ENCODE measurements at regions not wholly inside any gene's neighbourhood (a gene's known extent, or its start where the extent isn't known, plus 50 kb on each side); places are given as distances from the start of the nearest gene placed in this dataset.

- no peak for DNase-seq (ENCODE audit: low read depth)
Measured at GRCh38 chr10:1874533-1874932, 137.2 kb upstream of the ADARB2 start.

GRCh38 chr10:1873661-1874315, 136.5 kb upstream of the ADARB2 start:
- DNase-seq (ENCODE audit: low read depth) = no peak

- no peak for DNase-seq (ENCODE audit: low read depth)
Measured at GRCh38 chr10:1872151-1872726, 134.9 kb upstream of the ADARB2 start.

DNA sequence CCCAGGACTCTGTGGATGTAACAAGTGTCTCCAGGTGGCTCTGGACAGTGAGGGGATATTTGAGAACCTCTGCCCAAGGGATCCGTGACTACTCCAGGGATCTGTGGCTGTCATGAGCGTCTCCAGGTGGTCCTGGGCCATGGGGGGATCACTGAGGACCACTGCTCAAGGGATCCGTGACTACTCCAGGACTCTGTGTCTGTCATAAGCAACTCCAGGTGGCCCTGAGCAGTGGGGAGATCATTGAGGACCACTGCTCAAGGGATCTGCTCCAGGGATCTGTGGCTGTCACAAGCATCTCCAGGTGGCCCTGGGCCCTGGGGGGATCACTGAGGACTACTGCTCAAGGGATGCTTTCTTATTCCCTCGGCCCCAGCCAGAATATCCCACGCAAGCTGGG, 133.2 kb upstream of the ADARB2 start:
- no peak for DNase-seq (ENCODE audit: low read depth)

GRCh38 chr10:1869861-1870260, 132.5 kb upstream of the ADARB2 start:
- no peak for DNase-seq (ENCODE audit: low read depth)

- no peak for DNase-seq (ENCODE audit: low read depth)
Measured at GRCh38 chr10:1860351-1860750, 123.0 kb upstream of the ADARB2 start.

DNA sequence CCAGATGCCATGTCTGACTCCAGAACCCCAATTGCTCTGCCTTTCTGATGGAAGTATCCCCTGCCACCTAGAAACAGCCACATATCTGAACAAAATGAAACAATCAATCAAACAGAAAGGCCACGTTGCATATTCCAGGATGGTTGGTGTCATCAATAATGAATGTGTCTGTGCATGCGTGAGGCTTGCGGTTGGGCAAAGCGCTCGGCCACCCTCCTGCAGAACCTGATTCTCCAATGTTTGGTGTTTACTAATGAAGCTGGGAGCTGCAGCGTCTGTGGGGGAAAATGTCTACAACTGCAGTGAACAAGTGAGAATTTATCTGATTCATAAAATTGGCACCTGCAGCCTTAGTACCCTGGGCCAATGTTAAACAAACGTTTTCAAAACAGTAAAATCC, 121.2 kb upstream of the ADARB2 start:
- no peak for DNase-seq (ENCODE audit: low read depth)

GRCh38 chr10:1858048-1858447, 120.7 kb upstream of the ADARB2 start:
- DNase-seq (ENCODE audit: low read depth) = no peak

GRCh38 chr10:1855911-1856310, 118.6 kb upstream of the ADARB2 start:
- no peak for DNase-seq (ENCODE audit: low read depth)

GRCh38 chr10:1854271-1854670, 116.9 kb upstream of the ADARB2 start:
- DNase-seq (ENCODE audit: low read depth) = no peak

- DNase-seq (ENCODE audit: low read depth) = no peak
Measured at GRCh38 chr10:1853801-1854200, 116.5 kb upstream of the ADARB2 start.

- no peak for DNase-seq (ENCODE audit: low read depth)
Measured at GRCh38 chr10:1852841-1853240, 115.5 kb upstream of the ADARB2 start.

- no peak for DNase-seq (ENCODE audit: low read depth)
Measured at GRCh38 chr10:1851762-1852161, 114.4 kb upstream of the ADARB2 start.

DNA sequence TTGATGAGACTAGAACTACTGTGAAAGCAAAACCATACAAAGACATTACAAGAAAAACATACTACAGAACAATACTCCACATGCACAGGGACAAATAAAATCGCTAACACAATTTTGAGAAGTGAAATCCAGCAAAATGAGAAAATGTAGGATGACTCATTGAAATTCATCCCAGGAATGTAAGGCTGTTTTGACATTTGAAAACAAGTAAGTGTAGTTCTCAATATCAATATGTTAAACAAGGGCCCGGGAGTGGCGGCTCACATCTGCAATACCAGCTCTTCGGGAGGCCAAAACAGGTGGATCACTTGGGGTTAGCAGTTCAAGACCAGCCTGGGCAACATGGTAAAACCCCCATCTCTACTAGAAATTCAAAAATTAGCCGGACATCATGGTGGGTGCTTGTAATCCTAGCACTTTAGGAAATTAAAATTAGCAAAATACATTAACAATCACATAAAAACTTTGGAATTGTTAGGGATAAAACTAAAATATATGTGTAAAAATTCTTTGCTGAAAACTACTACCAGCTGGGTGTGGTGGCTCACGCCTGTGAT, 113.7 kb upstream of the ADARB2 start:
- DNase-seq (ENCODE audit: low read depth) = no peak

GRCh38 chr10:1847361-1847760, 110.0 kb upstream of the ADARB2 start:
- DNase-seq (ENCODE audit: low read depth) = no peak

DNA sequence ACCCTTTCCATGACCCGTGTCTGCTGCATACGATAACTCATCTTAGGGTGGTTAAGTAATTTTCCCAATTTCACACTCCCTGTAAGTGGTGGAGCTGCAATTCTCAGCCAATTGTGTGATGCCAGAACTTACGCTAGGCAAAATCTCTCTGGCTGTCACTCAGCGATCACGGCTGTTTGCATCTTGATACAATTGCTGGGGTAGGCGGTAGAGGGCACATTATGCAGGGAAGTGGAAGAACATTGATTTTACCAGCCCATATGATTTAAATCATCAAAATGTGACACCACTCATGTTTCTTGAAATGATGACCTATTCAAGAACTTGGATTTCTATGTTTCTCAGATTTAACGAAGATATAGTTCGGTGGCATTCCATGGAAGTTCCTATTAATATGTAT, 108.7 kb upstream of the ADARB2 start:
- DNase-seq (ENCODE audit: low read depth) = no peak

DNA sequence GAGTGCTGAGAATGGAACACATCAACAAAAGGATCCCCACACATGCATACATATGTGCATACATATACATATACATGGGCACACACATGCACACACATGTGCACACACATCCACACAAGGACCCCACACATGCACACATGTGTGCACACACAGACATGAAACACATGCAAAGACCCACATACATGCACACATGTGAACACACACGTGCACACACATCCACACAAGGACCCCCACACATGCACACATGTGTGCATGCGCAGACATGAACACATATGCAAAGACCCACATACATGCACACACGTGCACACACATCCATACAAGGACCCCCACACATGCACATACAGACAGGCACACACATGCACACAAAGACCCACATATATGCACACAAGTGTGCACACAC, 104.4 kb upstream of the ADARB2 start:
- no peak for DNase-seq (ENCODE audit: low read depth)

- DNase-seq (ENCODE audit: low read depth) = no peak
Measured at GRCh38 chr10:1829712-1830111, 92.4 kb upstream of the ADARB2 start.

- DNase-seq (ENCODE audit: low read depth) = no peak
Measured at GRCh38 chr10:1824928-1825327, 87.6 kb upstream of the ADARB2 start.

DNA sequence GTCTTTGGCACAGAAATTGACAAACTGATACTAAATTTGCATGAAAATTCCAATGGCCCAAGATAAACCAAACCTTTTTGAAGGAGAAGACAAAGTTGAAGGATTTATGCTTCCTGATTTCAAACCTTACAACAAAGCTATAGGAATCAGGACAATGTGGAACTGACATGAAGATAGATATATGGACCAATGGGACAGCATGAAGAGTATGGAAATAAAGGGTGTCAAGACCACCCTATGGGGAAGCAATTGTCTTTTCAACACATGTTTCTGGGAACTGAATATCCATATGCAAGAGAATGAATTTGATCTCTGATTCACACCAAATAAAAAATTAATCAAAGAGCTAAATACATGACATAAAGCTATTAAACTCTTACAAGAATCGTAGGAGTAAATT, 77.2 kb upstream of the ADARB2 start:
- DNase-seq (ENCODE audit: low read depth) = no peak

DNA sequence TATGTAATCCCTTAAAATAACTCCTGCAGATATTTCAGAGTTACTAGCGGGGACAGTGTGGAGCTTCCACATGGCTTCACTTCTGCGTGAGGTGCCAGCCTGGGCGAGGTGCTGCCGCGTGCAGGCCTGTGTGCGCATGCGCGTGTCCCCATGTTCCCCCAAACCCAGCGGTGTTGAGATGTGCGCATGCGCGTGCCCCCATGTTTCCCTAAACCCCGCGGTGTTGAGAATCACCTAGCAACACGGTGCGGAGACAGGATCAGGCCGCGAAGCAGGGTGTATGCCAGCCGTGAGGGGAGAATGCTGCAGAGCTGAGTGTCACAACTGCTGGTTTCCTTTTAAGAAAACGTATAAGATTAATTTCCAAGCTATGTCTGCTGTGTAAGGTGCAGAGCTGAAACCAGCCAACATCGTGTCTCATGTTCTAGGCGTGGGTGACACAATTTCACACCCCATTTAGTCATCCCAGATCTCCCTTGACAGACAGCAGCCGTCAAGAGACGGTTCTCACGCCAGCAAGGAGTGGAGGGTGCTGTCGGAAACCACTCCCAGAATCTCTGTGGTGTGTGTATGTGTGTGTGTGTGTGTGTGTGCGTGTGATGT, 71.9 kb upstream of the ADARB2 start:
- DNase-seq (ENCODE audit: low read depth) = no peak

DNA sequence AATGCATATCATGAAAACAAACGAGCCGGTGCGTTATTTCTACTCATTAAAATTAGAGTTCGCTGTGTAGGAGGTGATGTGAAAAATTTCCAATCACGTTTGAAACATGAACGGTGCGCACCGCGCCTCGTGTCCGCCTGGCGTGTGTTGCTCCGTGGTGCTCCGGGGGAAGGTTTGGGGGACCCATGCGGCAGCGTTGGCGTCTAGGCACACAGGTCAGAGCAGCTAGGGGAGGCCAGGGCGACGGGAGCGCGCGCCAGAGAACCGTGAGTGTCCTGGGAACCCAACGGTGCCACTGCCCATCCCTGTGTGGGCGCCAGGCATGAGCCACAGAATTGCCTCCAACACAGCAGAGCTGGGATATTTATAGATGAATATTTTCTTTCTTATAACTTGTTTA, 70.6 kb upstream of the ADARB2 start:
- DNase-seq (ENCODE audit: low read depth) = no peak

- no peak for DNase-seq (ENCODE audit: low read depth)
Measured at GRCh38 chr10:1807196-1807595, 69.9 kb upstream of the ADARB2 start.

- DNase-seq (ENCODE audit: low read depth) = no peak
Measured at GRCh38 chr10:1802413-1802812, 65.1 kb upstream of the ADARB2 start.

Measured in stromal cell of bone marrow (primary cell).